Mucosa of descending colon (tissue), 3 donors: ENCODE measurements at regions not wholly inside any gene's neighbourhood (a gene's known extent, or its start where the extent isn't known, plus 50 kb on each side); places are given as distances from the start of the nearest gene placed in this dataset.
A peak's percentile ranks its signal among the peaks of the same experiment; 100 is the strongest.
"Not testable (repeated sequence)": the region's sequence is repeated elsewhere in the genome, so short reads cannot be mapped to it uniquely, and the experiment has no call there.

Experiments used
- ATAC-seq: fragments of 200-7000 bp; cut with Tn5 transposase; one replicate; pipeline ENCODE4 v1.9.1; 2020; ENCODE audit warnings: mild to moderate bottlenecking, moderate library complexity
- DNase-seq, 3 donors: peaks; one replicate each; pipeline ENCODE4 v3.0.0-alpha.2; 2020
- H3K36me3 ChIP-seq: fragments of 200-600 bp; one replicate; pipeline ENCODE4 v1.8.0; 2021; ENCODE audit warnings: low read depth, mild to moderate bottlenecking
- H3K4me1 ChIP-seq: fragments of 200-600 bp; one replicate; pipeline ENCODE4 v1.8.0; 2021; ENCODE audit warnings: low read depth, mild to moderate bottlenecking
- H3K4me3 ChIP-seq: fragments of 200-600 bp; one replicate; pipeline ENCODE4 v1.8.0; 2021; ENCODE audit warnings: mild to moderate bottlenecking
- H3K9me3 ChIP-seq: fragments of 200-600 bp; one replicate; pipeline ENCODE4 v1.8.0; 2021; ENCODE audit warnings: mild to moderate bottlenecking
- intact Hi-C, 2 donors: fragments of 100-400 bp; cut with DNase I in 1 of 2; cut with micrococcal nuclease in 1 of 2; formaldehyde crosslinking; loops; one replicate each; pipeline versions ENCODE4 v1.11.0 to v1.11.1; 2022; cut with DNase I, micrococcal nuclease
- TF ChIP-seq, protein P1 (sequence below): fragments of 200-600 bp; IDR thresholded peaks from one replicate; pipeline ENCODE4 v1.8.0; 2022; ENCODE audit warnings: antibody characterized with exemption, mild to moderate bottlenecking
- donor health status: DM: no; HTN: no; CAD: no; lungs with moderate emphysema.
- donor health status: DM: no; HTN: no; CAD: no.
- donor health status: DM: no; HTN: yes; CAD: no.

- DNase-seq (no peak), ATAC-seq (no peak)
- H3K4me1 ChIP-seq, result no peaks in the 10 kb centered on the region
- no peaks in the 10 kb centered on the region for H3K9me3 ChIP-seq
- no peak overlapping the region for H3K4me3 ChIP-seq
- no peaks in the 10 kb centered on the region for H3K36me3 ChIP-seq
- TF ChIP-seq, protein P1, sequence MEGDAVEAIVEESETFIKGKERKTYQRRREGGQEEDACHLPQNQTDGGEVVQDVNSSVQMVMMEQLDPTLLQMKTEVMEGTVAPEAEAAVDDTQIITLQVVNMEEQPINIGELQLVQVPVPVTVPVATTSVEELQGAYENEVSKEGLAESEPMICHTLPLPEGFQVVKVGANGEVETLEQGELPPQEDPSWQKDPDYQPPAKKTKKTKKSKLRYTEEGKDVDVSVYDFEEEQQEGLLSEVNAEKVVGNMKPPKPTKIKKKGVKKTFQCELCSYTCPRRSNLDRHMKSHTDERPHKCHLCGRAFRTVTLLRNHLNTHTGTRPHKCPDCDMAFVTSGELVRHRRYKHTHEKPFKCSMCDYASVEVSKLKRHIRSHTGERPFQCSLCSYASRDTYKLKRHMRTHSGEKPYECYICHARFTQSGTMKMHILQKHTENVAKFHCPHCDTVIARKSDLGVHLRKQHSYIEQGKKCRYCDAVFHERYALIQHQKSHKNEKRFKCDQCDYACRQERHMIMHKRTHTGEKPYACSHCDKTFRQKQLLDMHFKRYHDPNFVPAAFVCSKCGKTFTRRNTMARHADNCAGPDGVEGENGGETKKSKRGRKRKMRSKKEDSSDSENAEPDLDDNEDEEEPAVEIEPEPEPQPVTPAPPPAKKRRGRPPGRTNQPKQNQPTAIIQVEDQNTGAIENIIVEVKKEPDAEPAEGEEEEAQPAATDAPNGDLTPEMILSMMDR, result no peak
- intact Hi-C loops, result no loop called here
These were observed 2025.6 kb upstream of the LRRTM1 start for GRCh38 chr2:82330155-82330554.

GRCh38 chr2:82326180-82326767 is 2021.7 kb upstream of the LRRTM1 start:
- H3K9me3 ChIP-seq, ATAC-seq, intact Hi-C loops, H3K4me3 ChIP-seq, H3K36me3 ChIP-seq, H3K4me1 ChIP-seq: not testable (repeated sequence)
- peak in 1 of 3 donors; percentile 39 for DNase-seq

- H3K9me3 ChIP-seq, result no peaks in the 10 kb centered on the region
- ATAC-seq (no peak), DNase-seq (no peak)
- H3K4me3 ChIP-seq, result no peak overlapping the region
- TF ChIP-seq, protein P1, result no peak
- H3K4me1 ChIP-seq, result no peaks in the 10 kb centered on the region
- no peaks in the 10 kb centered on the region for H3K36me3 ChIP-seq
- intact Hi-C loops, result no loop called here
These were observed 2015.7 kb upstream of the LRRTM1 start for GRCh38 chr2:82320296-82320695.

DNA sequence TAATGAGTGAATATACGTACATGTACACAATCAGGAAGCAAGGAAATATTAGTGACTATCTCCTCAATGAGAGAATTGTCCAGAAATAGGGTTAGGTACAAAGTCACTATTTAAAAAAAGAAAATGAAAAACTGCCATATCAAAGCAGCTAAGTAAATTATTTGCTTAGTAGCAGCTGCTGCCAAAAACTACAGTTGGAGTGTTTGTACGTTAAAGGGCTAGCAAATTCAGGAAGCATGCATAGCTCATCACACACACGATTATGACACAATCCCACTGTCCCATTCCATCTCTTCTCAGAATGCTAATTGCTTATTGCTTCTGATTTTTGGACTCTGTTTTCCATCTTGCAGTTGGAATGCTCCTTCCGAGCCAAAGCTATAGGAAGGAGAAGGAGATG is 2012.5 kb upstream of the LRRTM1 start:
- intact Hi-C loops, result no loop called here
- Histone ChIP-seq H3K9me3 (no peaks in the 10 kb centered on the region), H3K36me3 (no peaks in the 10 kb centered on the region), H3K4me1 (no peaks in the 10 kb centered on the region), H3K4me3 (no peak overlapping the region)
- DNase-seq (peak in 1 of 3 donors; percentile 14), ATAC-seq (peak; percentile 55)
- TF ChIP-seq, protein P1, result no peak

GRCh38 chr2:82316586-82316985 is 2012.0 kb upstream of the LRRTM1 start:
- intact Hi-C loops, result no loop called here
- no peak for ATAC-seq

DNA sequence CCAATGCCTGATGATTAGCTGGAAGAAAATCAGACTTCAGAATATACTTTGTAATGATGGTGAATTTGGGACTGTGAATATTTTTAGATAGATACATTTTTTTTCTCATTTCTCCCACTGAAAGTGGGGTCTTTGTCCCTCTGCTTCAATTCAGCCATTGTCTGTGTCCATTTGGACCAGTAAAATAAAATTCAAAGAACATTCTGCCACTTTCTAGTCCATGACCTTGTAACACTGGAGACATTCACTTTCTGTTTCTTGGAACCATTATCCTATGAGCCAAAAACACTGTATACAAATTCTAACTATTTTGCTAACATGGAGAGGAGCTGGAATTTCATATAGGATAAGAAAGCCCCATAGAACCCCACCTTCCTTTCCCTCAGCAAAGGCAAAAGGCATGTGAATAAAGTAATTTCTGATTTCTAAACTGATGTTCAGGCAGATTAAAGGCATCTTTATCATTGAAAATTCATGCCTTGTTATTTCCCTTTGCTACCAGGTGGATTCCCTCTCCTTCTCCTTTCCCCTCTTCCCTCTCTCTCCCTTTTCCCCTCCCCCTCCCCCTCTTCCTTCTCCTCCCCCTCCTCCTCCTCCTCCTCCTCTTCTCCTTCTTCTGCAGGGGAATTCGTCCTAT is 2010.4 kb upstream of the LRRTM1 start:
- no peaks in the 10 kb centered on the region for H3K36me3 ChIP-seq
- no peak overlapping the region for H3K4me3 ChIP-seq
- no peaks in the 10 kb centered on the region for H3K4me1 ChIP-seq
- ATAC-seq (no peak), DNase-seq (no peak)
- intact Hi-C loops, result no loop called here
- no peaks in the 10 kb centered on the region for H3K9me3 ChIP-seq
- TF ChIP-seq, protein P1, result no peak

More at GRCh38 chr2:82316586-82316985, 2012.0 kb upstream of the LRRTM1 start:
- TF ChIP-seq, protein P1, result no peak
- no peaks in the 10 kb centered on the region for H3K4me1 ChIP-seq
- no peaks in the 10 kb centered on the region for H3K9me3 ChIP-seq
- no peak for DNase-seq
- no peak overlapping the region for H3K4me3 ChIP-seq
- no peaks in the 10 kb centered on the region for H3K36me3 ChIP-seq
